MM.1S (cell line): ENCODE measurements at regions not wholly inside any gene's neighbourhood (a gene's known extent, or its start where the extent isn't known, plus 50 kb on each side); places are given as distances from the start of the nearest gene placed in this dataset.

Source experiments
- DNase-seq: peaks from one replicate; pipeline ENCODE4 v3.0.0-alpha.2; 2015
- H2AFZ ChIP-seq: fragments of 300-600 bp; sonication (generic); 2 replicates; pipeline ENCODE4 v1.6.0; 2016; ENCODE audit warnings: antibody characterized with exemption, low read length
- H3F3A ChIP-seq: fragments of 300-600 bp; sonication (generic); 2 replicates; pipeline ENCODE4 v1.6.1; 2016; ENCODE audit warnings: mild to moderate bottlenecking, antibody characterized with exemption, low read length, moderate library complexity, mixed read lengths; ENCODE audit not compliant: insufficient read depth
- H3K27ac ChIP-seq: fragments of 300-600 bp; sonication (generic); 2 replicates; pipeline ENCODE4 v1.5.1; 2016; ENCODE audit warnings: mild to moderate bottlenecking, low read length
- H3K27me3 ChIP-seq: fragments of 300-600 bp; sonication (generic); replicated peaks from 2 replicates; pipeline ENCODE4 v1.6.0; 2016; ENCODE audit warnings: low read length; ENCODE audit not compliant: insufficient read depth
- H3K36me3 ChIP-seq: fragments of 300-600 bp; sonication (generic); replicated peaks from 2 replicates; pipeline ENCODE4 v1.6.1; 2016; ENCODE audit warnings: mild to moderate bottlenecking, low read length, mixed read lengths; ENCODE audit not compliant: insufficient read depth
- H3K4me1 ChIP-seq: fragments of 300-600 bp; sonication (generic); 2 replicates; pipeline ENCODE4 v1.6.1; 2016; ENCODE audit warnings: low read length, mixed read lengths
- H3K4me2 ChIP-seq: fragments of 300-600 bp; sonication (generic); 2 replicates; pipeline ENCODE4 v1.6.0; 2016; ENCODE audit warnings: low read depth, low read length
- H3K4me3 ChIP-seq: fragments of 300-600 bp; sonication (generic); 2 replicates; pipeline ENCODE4 v1.5.1; 2016; ENCODE audit warnings: low read length, mixed read lengths
- H3K79me2 ChIP-seq: fragments of 300-600 bp; sonication (generic); 2 replicates; pipeline ENCODE4 v1.6.1; 2016; ENCODE audit warnings: mixed run types, low read length, mixed read lengths
- H3K9ac ChIP-seq: fragments of 300-600 bp; sonication (generic); 2 replicates; pipeline ENCODE4 v1.6.1; 2016; ENCODE audit warnings: low read length, mixed read lengths
- H3K9me2 ChIP-seq: fragments of 300-600 bp; sonication (generic); replicated peaks from 2 replicates; pipeline ENCODE4 v1.6.1; 2016; ENCODE audit warnings: mild to moderate bottlenecking, low read length, mixed read lengths; ENCODE audit not compliant: insufficient read depth
- H3K9me3 ChIP-seq: fragments of 300-600 bp; sonication (generic); replicated peaks from 2 replicates; pipeline ENCODE4 v1.6.1; 2016; ENCODE audit warnings: mild to moderate bottlenecking, low read length, mixed read lengths; ENCODE audit not compliant: insufficient read depth
- H4K20me1 ChIP-seq: fragments of 300-600 bp; sonication (generic); 2 replicates; pipeline ENCODE4 v1.6.1; 2016; ENCODE audit warnings: mild to moderate bottlenecking, low read length, moderate library complexity, mixed read lengths; ENCODE audit not compliant: insufficient read depth
- EZH2 ChIP-seq: fragments of 300-600 bp; sonication (generic); optimal IDR thresholded peaks from 2 replicates; pipeline ENCODE3; 2017; ENCODE audit warnings: low read depth, mild to moderate bottlenecking, antibody characterized with exemption, low read length, mixed read lengths
- EZH2phosphoT487 ChIP-seq: fragments of 300-600 bp; sonication (generic); IDR thresholded peaks from 2 replicates; pipeline ENCODE4 v1.6.1; 2018; ENCODE audit warnings: antibody characterized with exemption, low read length
- TF ChIP-seq, protein P1 (sequence below): fragments of 300-600 bp; sonication (generic); IDR thresholded peaks from 2 replicates; pipeline ENCODE4 v1.5.1; 2016; ENCODE audit warnings: antibody characterized with exemption, low read length, mixed read lengths

DNA sequence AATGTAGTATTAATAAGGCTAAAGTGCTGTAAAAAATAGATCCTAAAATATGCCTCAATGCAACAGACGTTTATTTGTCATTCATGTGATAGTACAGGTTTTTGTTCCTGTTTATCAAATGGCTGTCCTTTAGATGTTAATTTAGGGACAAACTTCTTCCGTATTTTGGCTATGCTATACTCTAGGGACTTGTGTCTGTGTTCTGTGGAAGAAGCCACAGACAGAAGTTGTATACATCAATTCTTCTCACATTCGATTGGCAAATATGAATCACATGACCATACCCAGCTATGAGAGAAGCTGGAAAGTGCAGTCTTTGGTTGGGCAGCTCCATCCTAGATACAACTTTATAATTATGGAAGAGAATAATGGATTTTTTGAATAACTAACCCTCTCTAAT, 232.7 kb upstream of the SNX7 start:
- no peak overlapping the region for H3K27ac ChIP-seq
- no peak for DNase-seq
- H3K9ac ChIP-seq, result no peak overlapping the region
- H3K4me3 ChIP-seq, result no peak overlapping the region
- no peaks in the 10 kb centered on the region for H3K9me2 ChIP-seq
- H3K4me1 ChIP-seq, result no peaks in the 10 kb centered on the region
- H3K36me3 ChIP-seq, result no peaks in the 10 kb centered on the region
- H3K4me2 ChIP-seq, result no peak overlapping the region
- H4K20me1 ChIP-seq, result no peaks in the 10 kb centered on the region
- no peak for TF ChIP-seq EZH2phosphoT487
- TF ChIP-seq, protein P1, sequence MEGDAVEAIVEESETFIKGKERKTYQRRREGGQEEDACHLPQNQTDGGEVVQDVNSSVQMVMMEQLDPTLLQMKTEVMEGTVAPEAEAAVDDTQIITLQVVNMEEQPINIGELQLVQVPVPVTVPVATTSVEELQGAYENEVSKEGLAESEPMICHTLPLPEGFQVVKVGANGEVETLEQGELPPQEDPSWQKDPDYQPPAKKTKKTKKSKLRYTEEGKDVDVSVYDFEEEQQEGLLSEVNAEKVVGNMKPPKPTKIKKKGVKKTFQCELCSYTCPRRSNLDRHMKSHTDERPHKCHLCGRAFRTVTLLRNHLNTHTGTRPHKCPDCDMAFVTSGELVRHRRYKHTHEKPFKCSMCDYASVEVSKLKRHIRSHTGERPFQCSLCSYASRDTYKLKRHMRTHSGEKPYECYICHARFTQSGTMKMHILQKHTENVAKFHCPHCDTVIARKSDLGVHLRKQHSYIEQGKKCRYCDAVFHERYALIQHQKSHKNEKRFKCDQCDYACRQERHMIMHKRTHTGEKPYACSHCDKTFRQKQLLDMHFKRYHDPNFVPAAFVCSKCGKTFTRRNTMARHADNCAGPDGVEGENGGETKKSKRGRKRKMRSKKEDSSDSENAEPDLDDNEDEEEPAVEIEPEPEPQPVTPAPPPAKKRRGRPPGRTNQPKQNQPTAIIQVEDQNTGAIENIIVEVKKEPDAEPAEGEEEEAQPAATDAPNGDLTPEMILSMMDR, result no peak
- TF ChIP-seq EZH2, result no peak
- no peaks in the 10 kb centered on the region for H3K9me3 ChIP-seq
- H2AFZ ChIP-seq, result no peak overlapping the region
- H3K79me2 ChIP-seq, result no peaks in the 10 kb centered on the region
- H3F3A ChIP-seq, result no peaks in the 10 kb centered on the region
- no peaks in the 10 kb centered on the region for H3K27me3 ChIP-seq

DNA sequence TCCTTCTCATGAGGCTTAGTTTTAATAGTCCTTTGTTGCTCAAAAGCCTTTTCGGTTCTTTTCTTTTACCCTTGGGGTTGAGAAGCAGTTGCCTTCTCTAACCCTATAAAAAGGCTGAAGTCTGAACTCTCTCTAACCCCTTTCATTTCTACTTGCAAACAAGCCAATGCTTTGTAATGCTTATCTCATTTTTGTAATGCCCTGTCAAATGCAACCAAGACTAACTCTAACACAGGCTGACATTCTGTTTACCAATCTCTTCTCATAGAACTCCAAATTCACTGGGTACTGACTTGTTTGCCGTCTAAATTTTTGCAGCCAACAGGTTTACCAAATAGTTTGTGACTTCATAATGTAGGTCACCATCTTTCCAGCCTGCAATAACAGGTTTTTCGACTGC, 233.9 kb upstream of the SNX7 start:
- TF ChIP-seq EZH2 (no peak), EZH2phosphoT487 (no peak)
- TF ChIP-seq, protein P1, result no peak
- Histone ChIP-seq H2AFZ (no peak overlapping the region), H3K27ac (no peak overlapping the region), H3F3A (no peaks in the 10 kb centered on the region), H3K4me1 (no peaks in the 10 kb centered on the region), H3K36me3 (no peaks in the 10 kb centered on the region), H4K20me1 (no peaks in the 10 kb centered on the region), H3K9me2 (no peaks in the 10 kb centered on the region), H3K4me2 (no peak overlapping the region), H3K79me2 (no peaks in the 10 kb centered on the region), H3K9ac (no peak overlapping the region), H3K9me3 (no peaks in the 10 kb centered on the region), H3K27me3 (no peaks in the 10 kb centered on the region), H3K4me3 (no peak overlapping the region)
- no peak for DNase-seq

DNA sequence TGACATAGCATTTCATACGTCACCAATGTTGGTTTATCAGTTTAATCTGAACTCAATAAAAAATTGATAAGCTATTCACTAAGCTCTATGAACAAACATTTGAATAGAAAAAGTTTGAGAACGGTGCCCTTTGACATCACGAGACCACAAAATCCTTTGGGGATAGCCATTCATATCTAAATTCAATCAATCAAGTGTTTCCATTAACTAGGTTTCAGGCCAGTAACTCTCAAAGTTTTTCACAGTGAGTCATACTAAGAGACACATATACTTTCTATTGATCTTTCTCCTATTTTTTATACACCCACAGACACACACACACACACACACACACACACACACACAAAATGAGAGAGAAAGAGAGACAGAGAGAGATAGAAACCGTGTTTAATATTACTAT, 235.4 kb upstream of the SNX7 start:
- Histone ChIP-seq H3K27me3 (no peaks in the 10 kb centered on the region), H2AFZ (no peak overlapping the region), H4K20me1 (no peaks in the 10 kb centered on the region), H3K4me3 (no peak overlapping the region), H3F3A (no peaks in the 10 kb centered on the region), H3K27ac (no peak overlapping the region), H3K36me3 (no peaks in the 10 kb centered on the region), H3K4me1 (no peaks in the 10 kb centered on the region), H3K79me2 (no peaks in the 10 kb centered on the region), H3K9me2 (no peaks in the 10 kb centered on the region), H3K9me3 (no peaks in the 10 kb centered on the region), H3K4me2 (no peak overlapping the region), H3K9ac (no peak overlapping the region)
- TF ChIP-seq, protein P1, result no peak
- TF ChIP-seq EZH2 (no peak), EZH2phosphoT487 (no peak)
- no peak for DNase-seq

DNA sequence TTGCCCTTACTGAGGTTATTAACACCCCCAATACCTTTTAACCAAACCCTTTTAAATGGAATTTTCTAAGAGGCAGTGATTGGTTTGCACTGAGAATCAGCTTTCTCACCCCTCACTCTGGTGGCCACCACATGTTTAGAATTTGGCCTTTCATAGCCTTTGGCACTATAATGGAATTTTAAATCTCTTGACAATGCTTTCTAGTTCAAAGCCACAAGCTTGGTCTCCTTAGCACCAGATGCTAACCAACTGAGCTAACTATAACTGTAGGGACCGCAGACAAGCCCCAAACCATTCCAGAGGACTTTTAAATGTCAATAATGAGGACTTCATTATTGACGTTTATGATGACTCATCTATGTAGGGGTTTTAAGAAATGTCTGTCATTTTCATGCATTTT, 238.7 kb upstream of the SNX7 start:
- Histone ChIP-seq H3K36me3 (no peaks in the 10 kb centered on the region), H3K9me2 (no peaks in the 10 kb centered on the region), H3F3A (no peaks in the 10 kb centered on the region), H2AFZ (no peak overlapping the region), H4K20me1 (no peaks in the 10 kb centered on the region), H3K27me3 (no peaks in the 10 kb centered on the region), H3K4me3 (no peak overlapping the region), H3K27ac (no peak overlapping the region), H3K9ac (no peak overlapping the region), H3K9me3 (no peaks in the 10 kb centered on the region), H3K4me2 (no peak overlapping the region), H3K4me1 (no peaks in the 10 kb centered on the region), H3K79me2 (no peaks in the 10 kb centered on the region)
- DNase-seq, result no peak
- no peak for TF ChIP-seq EZH2phosphoT487
- TF ChIP-seq, protein P1, result no peak
- TF ChIP-seq EZH2, result no peak
